ENCODE measurements at regions not wholly inside any gene's neighbourhood (a gene's known extent, or its start where the extent isn't known, plus 50 kb on each side); places are given as distances from the start of the nearest gene placed in this dataset.
A peak's percentile ranks its signal among the peaks of the same experiment; 100 is the strongest.

DNA sequence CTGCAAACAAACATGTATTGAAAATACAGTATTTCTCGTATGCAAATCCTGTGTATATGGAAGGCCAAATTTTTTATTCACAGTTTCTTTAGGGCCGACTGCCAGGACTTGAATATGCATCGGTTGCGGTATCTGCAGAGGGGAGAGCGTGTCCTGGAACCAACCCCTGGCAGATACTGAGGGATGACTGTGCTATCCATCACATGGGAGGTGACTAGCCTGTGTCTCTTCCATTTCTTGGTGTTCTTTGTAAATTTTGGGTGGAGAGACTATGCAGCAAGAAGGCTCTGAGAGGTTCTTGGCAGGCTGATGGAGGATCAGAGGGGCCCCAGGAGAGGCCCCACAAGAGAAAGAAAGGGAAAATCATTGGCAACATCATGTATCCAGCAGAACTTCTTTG is 384.3 kb downstream of the YTHDC2 start:
- H3K9me3 Mint-ChIP-seq = no peaks in the 10 kb centered on the region

More for the DNA sequence above, 384.3 kb downstream of the YTHDC2 start:
- Histone ChIP-seq H3K14ac (ENCODE audit: insufficient read depth, low read length) (no peak overlapping the region), H3K4me2 (ENCODE audit: insufficient read depth, insufficient read length, low read length) (no peak overlapping the region), H3K18ac (ENCODE audit: insufficient read length, low read depth, low read length) (no peak overlapping the region), H4K5ac (ENCODE audit: insufficient read length, low read depth, low read length) (no peak overlapping the region), H3K27ac (ENCODE audit: insufficient read length, low read depth, low read length) (no peak overlapping the region), H3K23ac (ENCODE audit: insufficient read length, low read depth, low read length) (no peak overlapping the region), H2BK5ac (ENCODE audit: insufficient read length, low read length) (no peak overlapping the region), H2BK12ac (ENCODE audit: insufficient read length, low read depth, low read length) (no peak overlapping the region), H2BK15ac (ENCODE audit: low read depth, low read length) (no peak overlapping the region), H2BK20ac (ENCODE audit: low read depth, low read length, poor library complexity, severe bottlenecking) (no peak overlapping the region), H2AFZ (ENCODE audit: low read length) (no peak overlapping the region), H2BK120ac (ENCODE audit: low read depth, low read length, poor library complexity, severe bottlenecking) (no peak overlapping the region), H2AK5ac (ENCODE audit: insufficient read length, low read length) (no peak overlapping the region), H3K4me1 (ENCODE audit: insufficient read depth, low read length) (no peaks in the 10 kb centered on the region), H4K20me1 (ENCODE audit: control insufficient read depth, insufficient read depth, insufficient read length) (no peaks in the 10 kb centered on the region), H3K27me3 (ENCODE audit: insufficient read depth, low read length) (no peaks in the 10 kb centered on the region), H4K8ac (replicated peaks; ENCODE audit: insufficient read length, low read depth, low read length) (no peak overlapping the region), H3K79me2 (ENCODE audit: insufficient read depth, low read length) (no peaks in the 10 kb centered on the region), H3K56ac (ENCODE audit: insufficient read length, low read depth, low read length) (no peak overlapping the region), H3K23me2 (ENCODE audit: insufficient read length, low read depth, low read length, poor library complexity, severe bottlenecking) (no peaks in the 10 kb centered on the region), H3K9me3 (ENCODE audit: control insufficient read depth, low read depth, low read length) (no peaks in the 10 kb centered on the region), H3T11ph (ENCODE audit: low read length) (no peak overlapping the region), H4K91ac (ENCODE audit: insufficient read length, low read depth, low read length) (no peak overlapping the region), H3K79me1 (ENCODE audit: insufficient read depth, low read depth, low read length, poor library complexity, severe bottlenecking) (no peaks in the 10 kb centered on the region), H3K4ac (ENCODE audit: low read depth, low read length) (no peak overlapping the region), H3K9ac (ENCODE audit: extremely low read depth, insufficient read length, low read length) (no peak overlapping the region)
- H3K4me1 Mint-ChIP-seq = peaks cover 7 to 14% of the 10 kb centered on the region in 2 experiments
- peak overlapping the region in 1 of 3 experiments; percentile 79; a peak in 1 of 7 replicates for H3K27ac Mint-ChIP-seq
- H3K27me3 Mint-ChIP-seq (ENCODE audit: low read depth) = no peaks in the 10 kb centered on the region
- WGBS (ENCODE audit: extremely low coverage, insufficient read length, low lambda C conversion rate) = no CpG with 5 or more reads among the region's 5 CpGs
- H3K4me3 Mint-ChIP-seq = no peak overlapping the region
- TF ChIP-seq, protein P1, sequence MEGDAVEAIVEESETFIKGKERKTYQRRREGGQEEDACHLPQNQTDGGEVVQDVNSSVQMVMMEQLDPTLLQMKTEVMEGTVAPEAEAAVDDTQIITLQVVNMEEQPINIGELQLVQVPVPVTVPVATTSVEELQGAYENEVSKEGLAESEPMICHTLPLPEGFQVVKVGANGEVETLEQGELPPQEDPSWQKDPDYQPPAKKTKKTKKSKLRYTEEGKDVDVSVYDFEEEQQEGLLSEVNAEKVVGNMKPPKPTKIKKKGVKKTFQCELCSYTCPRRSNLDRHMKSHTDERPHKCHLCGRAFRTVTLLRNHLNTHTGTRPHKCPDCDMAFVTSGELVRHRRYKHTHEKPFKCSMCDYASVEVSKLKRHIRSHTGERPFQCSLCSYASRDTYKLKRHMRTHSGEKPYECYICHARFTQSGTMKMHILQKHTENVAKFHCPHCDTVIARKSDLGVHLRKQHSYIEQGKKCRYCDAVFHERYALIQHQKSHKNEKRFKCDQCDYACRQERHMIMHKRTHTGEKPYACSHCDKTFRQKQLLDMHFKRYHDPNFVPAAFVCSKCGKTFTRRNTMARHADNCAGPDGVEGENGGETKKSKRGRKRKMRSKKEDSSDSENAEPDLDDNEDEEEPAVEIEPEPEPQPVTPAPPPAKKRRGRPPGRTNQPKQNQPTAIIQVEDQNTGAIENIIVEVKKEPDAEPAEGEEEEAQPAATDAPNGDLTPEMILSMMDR (conservative IDR thresholded peaks at IDR 0.05) = no peak
- no peaks in the 10 kb centered on the region for H3K36me3 Mint-ChIP-seq (ENCODE audit: insufficient read depth in 1 of 3, low read depth in 3 of 3)
- DNase-seq = no peak
